ENCODE measurements at regions not wholly inside any gene's neighbourhood (a gene's known extent, or its start where the extent isn't known, plus 50 kb on each side); places are given as distances from the start of the nearest gene placed in this dataset.

DNA sequence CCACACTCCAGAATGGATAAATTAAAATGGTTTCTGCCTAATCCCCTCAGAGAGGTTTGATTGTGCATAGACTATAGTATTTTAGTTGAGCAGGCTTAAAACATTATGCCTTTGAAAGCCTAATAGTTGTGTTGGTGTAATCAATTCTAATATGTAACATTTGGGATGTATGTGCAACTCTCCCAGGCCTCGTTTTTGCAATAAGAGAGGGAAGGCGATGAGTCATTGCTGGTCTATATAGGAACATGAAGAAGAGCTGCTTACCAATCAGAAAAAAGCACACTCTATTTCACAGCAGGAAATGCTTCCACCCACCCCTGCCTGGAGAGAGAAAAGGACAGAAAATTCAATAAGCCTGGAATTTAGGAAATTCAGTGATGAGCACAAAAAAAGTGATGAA is 1424.0 kb upstream of the PIK3C3 start:
- TF ChIP-seq CTCF (IDR thresholded peaks at IDR 0.05; ENCODE audit: low read depth, low read length, missing input control) (no peak), GABPA (IDR thresholded peaks at IDR 0.05 in 1 of 2, conservative IDR thresholded peaks at IDR 0.05 in 1 of 2) (no peak), YY1 (IDR thresholded peaks at IDR 0.05) (no peak), FOXA2 (IDR thresholded peaks at IDR 0.05) (no peak), MAX (IDR thresholded peaks at IDR 0.05) (no peak)
- TF ChIP-seq, protein P1, sequence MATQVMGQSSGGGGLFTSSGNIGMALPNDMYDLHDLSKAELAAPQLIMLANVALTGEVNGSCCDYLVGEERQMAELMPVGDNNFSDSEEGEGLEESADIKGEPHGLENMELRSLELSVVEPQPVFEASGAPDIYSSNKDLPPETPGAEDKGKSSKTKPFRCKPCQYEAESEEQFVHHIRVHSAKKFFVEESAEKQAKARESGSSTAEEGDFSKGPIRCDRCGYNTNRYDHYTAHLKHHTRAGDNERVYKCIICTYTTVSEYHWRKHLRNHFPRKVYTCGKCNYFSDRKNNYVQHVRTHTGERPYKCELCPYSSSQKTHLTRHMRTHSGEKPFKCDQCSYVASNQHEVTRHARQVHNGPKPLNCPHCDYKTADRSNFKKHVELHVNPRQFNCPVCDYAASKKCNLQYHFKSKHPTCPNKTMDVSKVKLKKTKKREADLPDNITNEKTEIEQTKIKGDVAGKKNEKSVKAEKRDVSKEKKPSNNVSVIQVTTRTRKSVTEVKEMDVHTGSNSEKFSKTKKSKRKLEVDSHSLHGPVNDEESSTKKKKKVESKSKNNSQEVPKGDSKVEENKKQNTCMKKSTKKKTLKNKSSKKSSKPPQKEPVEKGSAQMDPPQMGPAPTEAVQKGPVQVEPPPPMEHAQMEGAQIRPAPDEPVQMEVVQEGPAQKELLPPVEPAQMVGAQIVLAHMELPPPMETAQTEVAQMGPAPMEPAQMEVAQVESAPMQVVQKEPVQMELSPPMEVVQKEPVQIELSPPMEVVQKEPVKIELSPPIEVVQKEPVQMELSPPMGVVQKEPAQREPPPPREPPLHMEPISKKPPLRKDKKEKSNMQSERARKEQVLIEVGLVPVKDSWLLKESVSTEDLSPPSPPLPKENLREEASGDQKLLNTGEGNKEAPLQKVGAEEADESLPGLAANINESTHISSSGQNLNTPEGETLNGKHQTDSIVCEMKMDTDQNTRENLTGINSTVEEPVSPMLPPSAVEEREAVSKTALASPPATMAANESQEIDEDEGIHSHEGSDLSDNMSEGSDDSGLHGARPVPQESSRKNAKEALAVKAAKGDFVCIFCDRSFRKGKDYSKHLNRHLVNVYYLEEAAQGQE (IDR thresholded peaks at IDR 0.05): no peak

Data from liver (tissue), 3 donors.